ENCODE measurements at regions not wholly inside any gene's neighbourhood (a gene's known extent, or its start where the extent isn't known, plus 50 kb on each side); places are given as distances from the start of the nearest gene placed in this dataset.

DNA sequence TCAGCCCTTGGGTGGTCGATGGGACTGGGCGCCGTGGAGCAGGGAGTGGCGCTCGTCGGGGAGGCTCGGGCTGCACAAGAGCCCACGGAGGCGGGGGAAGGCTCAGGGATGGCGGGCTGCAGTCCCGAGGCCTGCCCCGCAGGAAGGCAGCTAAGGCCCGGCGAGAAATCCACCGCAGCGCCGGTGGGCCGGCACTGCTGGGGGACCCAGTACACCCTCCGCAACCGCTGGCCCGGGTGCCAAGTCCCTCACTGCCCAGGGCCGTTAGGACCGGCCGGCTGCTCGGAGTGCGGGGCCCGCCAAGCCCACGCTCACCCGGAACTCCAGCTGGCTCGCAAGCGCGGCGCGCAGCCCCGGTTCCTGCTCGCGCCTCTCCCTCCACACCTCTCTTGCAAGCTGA is 138.4 kb downstream of the BAMBI start:
- no peak for TF ChIP-seq CTCF (conservative IDR thresholded peaks at IDR 0.05)
- TF ChIP-seq ZFX (IDR thresholded peaks at IDR 0.05), result no peak
